Progenitor cell of endocrine pancreas (in vitro differentiated cells): ENCODE measurements at regions not wholly inside any gene's neighbourhood (a gene's known extent, or its start where the extent isn't known, plus 50 kb on each side); places are given as distances from the start of the nearest gene placed in this dataset.

Experiments
- DNase-seq: peaks from one replicate; pipeline ENCODE4 v3.0.0; 2021; ENCODE audit warnings: low spot score; ENCODE audit not compliant: unreplicated experiment
- H3K27ac Mint-ChIP-seq: 2 replicates; pipeline ENCODE4 v1.8.0; 2021; ENCODE audit warnings: mild to moderate bottlenecking, moderate library complexity, mixed read lengths
- H3K27me3 Mint-ChIP-seq: 2 replicates; pipeline ENCODE4 v1.8.0; 2021; ENCODE audit warnings: mixed read lengths
- H3K36me3 Mint-ChIP-seq: 2 replicates; pipeline ENCODE4 v1.8.0; 2022; ENCODE audit warnings: mixed read lengths; ENCODE audit not compliant: insufficient read depth
- H3K4me1 Mint-ChIP-seq: 2 replicates; pipeline ENCODE4 v1.8.0; 2021; ENCODE audit warnings: low read depth, mixed read lengths
- H3K4me3 Mint-ChIP-seq: 2 replicates; pipeline ENCODE4 v1.8.0; 2021; ENCODE audit warnings: low read depth, mild to moderate bottlenecking, moderate library complexity, mixed read lengths
- H3K9me3 Mint-ChIP-seq: 2 replicates; pipeline ENCODE4 v1.8.0; 2021; ENCODE audit warnings: low read depth, mixed read lengths
- TF ChIP-seq, protein P1 (sequence below): fragments of 200-600 bp; sonication (generic); IDR thresholded peaks from one replicate; pipeline ENCODE4 v1.5.0; 2021; ENCODE audit warnings: antibody characterized with exemption, mild to moderate bottlenecking; ENCODE audit not compliant: unreplicated experiment

DNA sequence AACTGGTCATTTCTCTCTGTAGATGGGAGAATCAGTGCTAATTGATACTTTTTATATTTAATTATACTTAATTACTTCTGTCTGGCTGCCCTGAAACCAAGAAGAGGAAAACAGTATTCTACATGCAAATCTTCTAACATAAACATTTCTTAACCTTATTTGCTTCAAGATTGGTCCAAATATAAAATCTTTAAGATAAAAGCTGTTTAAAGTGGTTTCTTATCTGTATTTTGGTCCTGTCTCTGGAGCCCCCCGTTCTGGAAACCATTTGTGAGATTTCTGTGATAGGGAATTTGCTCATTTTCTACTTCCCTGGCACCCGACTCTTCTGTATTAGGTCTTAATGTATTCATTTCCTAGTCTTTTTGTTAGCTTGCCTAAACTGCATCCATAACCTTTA, 168.6 kb downstream of the RNF144B start:
- DNase-seq: no peak
- TF ChIP-seq, protein P1, sequence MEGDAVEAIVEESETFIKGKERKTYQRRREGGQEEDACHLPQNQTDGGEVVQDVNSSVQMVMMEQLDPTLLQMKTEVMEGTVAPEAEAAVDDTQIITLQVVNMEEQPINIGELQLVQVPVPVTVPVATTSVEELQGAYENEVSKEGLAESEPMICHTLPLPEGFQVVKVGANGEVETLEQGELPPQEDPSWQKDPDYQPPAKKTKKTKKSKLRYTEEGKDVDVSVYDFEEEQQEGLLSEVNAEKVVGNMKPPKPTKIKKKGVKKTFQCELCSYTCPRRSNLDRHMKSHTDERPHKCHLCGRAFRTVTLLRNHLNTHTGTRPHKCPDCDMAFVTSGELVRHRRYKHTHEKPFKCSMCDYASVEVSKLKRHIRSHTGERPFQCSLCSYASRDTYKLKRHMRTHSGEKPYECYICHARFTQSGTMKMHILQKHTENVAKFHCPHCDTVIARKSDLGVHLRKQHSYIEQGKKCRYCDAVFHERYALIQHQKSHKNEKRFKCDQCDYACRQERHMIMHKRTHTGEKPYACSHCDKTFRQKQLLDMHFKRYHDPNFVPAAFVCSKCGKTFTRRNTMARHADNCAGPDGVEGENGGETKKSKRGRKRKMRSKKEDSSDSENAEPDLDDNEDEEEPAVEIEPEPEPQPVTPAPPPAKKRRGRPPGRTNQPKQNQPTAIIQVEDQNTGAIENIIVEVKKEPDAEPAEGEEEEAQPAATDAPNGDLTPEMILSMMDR: no peak
- Mint-ChIP-seq H3K4me1 (peaks cover under 1% of the 10 kb centered on the region), H3K4me3 (no peak overlapping the region), H3K27me3 (peaks cover 19% of the 10 kb centered on the region), H3K27ac (no peak overlapping the region), H3K9me3 (no peaks in the 10 kb centered on the region), H3K36me3 (no peaks in the 10 kb centered on the region)

DNA sequence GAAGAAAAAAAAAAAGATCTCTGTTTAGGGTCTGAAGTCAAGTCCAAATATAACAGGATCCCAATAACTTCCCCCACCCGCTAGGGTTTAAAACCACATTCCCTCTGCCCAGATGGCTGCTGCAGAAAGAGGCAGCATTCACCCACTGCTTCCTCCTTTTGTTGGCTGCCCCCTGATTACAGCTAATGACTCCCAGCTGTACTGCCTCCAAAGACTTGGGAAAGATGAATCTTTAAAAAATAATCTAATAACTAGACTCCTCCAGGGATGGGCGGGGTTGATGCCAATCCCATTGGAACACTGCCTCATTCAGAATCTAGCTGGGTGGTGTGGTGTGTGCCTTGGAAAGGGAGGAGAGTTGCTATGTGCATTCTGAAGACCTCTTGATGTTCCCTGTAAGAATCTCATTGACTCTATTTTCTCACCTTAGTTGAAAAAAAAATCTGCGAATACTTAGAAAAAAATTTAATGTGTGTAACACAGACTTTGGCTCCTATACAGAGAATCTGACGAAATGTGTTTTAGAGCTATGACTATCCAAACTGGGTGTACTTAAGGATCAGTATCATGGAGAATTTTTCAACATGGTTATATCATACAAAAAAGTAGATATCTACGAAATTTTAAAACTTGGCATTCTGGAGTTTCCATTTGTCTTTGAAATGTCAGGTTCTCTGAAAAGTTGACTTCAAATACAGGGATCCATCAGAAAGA, 174.0 kb downstream of the RNF144B start:
- Mint-ChIP-seq H3K4me1 (no peaks in the 10 kb centered on the region), H3K9me3 (no peaks in the 10 kb centered on the region), H3K36me3 (no peaks in the 10 kb centered on the region), H3K4me3 (no peak overlapping the region), H3K27me3 (peaks cover 11% of the 10 kb centered on the region), H3K27ac (no peak overlapping the region)
- DNase-seq: no peak
- TF ChIP-seq, protein P1: no peak

GRCh38 chr6:18562726-18563125, 175.6 kb downstream of the RNF144B start:
- Mint-ChIP-seq H3K9me3 (peaks cover 3% of the 10 kb centered on the region), H3K36me3 (no peaks in the 10 kb centered on the region), H3K4me3 (no peak overlapping the region), H3K27me3 (peaks cover 13% of the 10 kb centered on the region), H3K27ac (no peak overlapping the region), H3K4me1 (no peaks in the 10 kb centered on the region)
- no peak for DNase-seq
- TF ChIP-seq, protein P1: no peak

GRCh38 chr6:18564775-18565174, 177.6 kb downstream of the RNF144B start:
- TF ChIP-seq, protein P1: no peak

GRCh38 chr6:18565231-18565630, 178.1 kb downstream of the RNF144B start:
- Mint-ChIP-seq H3K27me3 (peaks cover 14% of the 10 kb centered on the region), H3K4me1 (no peaks in the 10 kb centered on the region), H3K36me3 (no peaks in the 10 kb centered on the region), H3K4me3 (no peak overlapping the region), H3K9me3 (peaks cover 3% of the 10 kb centered on the region), H3K27ac (no peak overlapping the region)
- no peak for DNase-seq
- TF ChIP-seq, protein P1: no peak

More at GRCh38 chr6:18564775-18565174, 177.6 kb downstream of the RNF144B start:
- Mint-ChIP-seq H3K27ac (no peak overlapping the region), H3K4me3 (no peak overlapping the region), H3K36me3 (no peaks in the 10 kb centered on the region), H3K27me3 (peaks cover 14% of the 10 kb centered on the region), H3K4me1 (no peaks in the 10 kb centered on the region), H3K9me3 (peaks cover 3% of the 10 kb centered on the region)
- no peak for DNase-seq
